ENCODE measurements at regions not wholly inside any gene's neighbourhood (a gene's known extent, or its start where the extent isn't known, plus 50 kb on each side); places are given as distances from the start of the nearest gene placed in this dataset.

- TF ChIP-seq CTCF (IDR thresholded peaks at IDR 0.05; ENCODE audit: borderline replicate concordance, extremely low read depth, low read length, poor library complexity, severe bottlenecking) (no peak), EZH2 (IDR thresholded peaks at IDR 0.05; ENCODE audit: borderline replicate concordance, low read depth, low read length, severe bottlenecking) (no peak)
Observed at GRCh38 chr18:8974279-8974678, 128.2 kb upstream of the NDUFV2 start.

All from DND-41 (cell line).